ENCODE measurements at regions not wholly inside any gene's neighbourhood (a gene's known extent, or its start where the extent isn't known, plus 50 kb on each side); places are given as distances from the start of the nearest gene placed in this dataset.

- H3K27me3 Mint-ChIP-seq: no peaks in the 10 kb centered on the region
- H3K9me3 Mint-ChIP-seq: peaks cover 4% of the 10 kb centered on the region
- TF ChIP-seq CTCF (conservative IDR thresholded peaks at IDR 0.05): no peak
- H3K4me1 Mint-ChIP-seq (ENCODE audit: unreplicated experiment): peaks cover 11% of the 10 kb centered on the region
- no peak overlapping the region for H3K4me3 Mint-ChIP-seq
- H3K27ac Mint-ChIP-seq: no peak overlapping the region
- H3K36me3 Mint-ChIP-seq: no peaks in the 10 kb centered on the region
- no peak for DNase-seq (ENCODE audit: extremely low spot score, unreplicated experiment)
Observed at GRCh38 chr6:112432853-112433252, 85.7 kb downstream of the RFPL4B start.

- no peak for TF ChIP-seq CTCF (conservative IDR thresholded peaks at IDR 0.05)
- H3K36me3 Mint-ChIP-seq: no peaks in the 10 kb centered on the region
- no peak overlapping the region for H3K4me3 Mint-ChIP-seq
- H3K27me3 Mint-ChIP-seq: no peaks in the 10 kb centered on the region
- H3K27ac Mint-ChIP-seq: no peak overlapping the region
- DNase-seq (ENCODE audit: extremely low spot score, unreplicated experiment): no peak
- H3K9me3 Mint-ChIP-seq: peaks cover 1% of the 10 kb centered on the region
- H3K4me1 Mint-ChIP-seq (ENCODE audit: unreplicated experiment): peaks cover 13% of the 10 kb centered on the region
Observed at GRCh38 chr6:112433457-112433856, 86.3 kb downstream of the RFPL4B start.

- H3K27ac Mint-ChIP-seq: no peak overlapping the region
Observed at GRCh38 chr6:112434896-112435435, 87.8 kb downstream of the RFPL4B start.

GRCh38 chr6:112437058-112437457 is 89.9 kb downstream of the RFPL4B start:
- Mint-ChIP-seq H3K4me1 (ENCODE audit: unreplicated experiment) (peaks cover 19% of the 10 kb centered on the region), H3K27me3 (no peaks in the 10 kb centered on the region), H3K9me3 (no peaks in the 10 kb centered on the region), H3K27ac (no peak overlapping the region), H3K4me3 (no peak overlapping the region), H3K36me3 (no peaks in the 10 kb centered on the region)
- TF ChIP-seq CTCF (conservative IDR thresholded peaks at IDR 0.05): no peak
- no peak for DNase-seq (ENCODE audit: extremely low spot score, unreplicated experiment)

More at GRCh38 chr6:112434896-112435435, 87.8 kb downstream of the RFPL4B start:
- no peaks in the 10 kb centered on the region for H3K9me3 Mint-ChIP-seq
- no peaks in the 10 kb centered on the region for H3K27me3 Mint-ChIP-seq
- DNase-seq (ENCODE audit: extremely low spot score, unreplicated experiment): no peak
- TF ChIP-seq CTCF (conservative IDR thresholded peaks at IDR 0.05): no peak
- no peaks in the 10 kb centered on the region for H3K36me3 Mint-ChIP-seq
- no peak overlapping the region for H3K4me3 Mint-ChIP-seq
- H3K4me1 Mint-ChIP-seq (ENCODE audit: unreplicated experiment): peaks cover 19% of the 10 kb centered on the region

GRCh38 chr6:112439010-112439409 is 91.9 kb downstream of the RFPL4B start:
- H3K27me3 Mint-ChIP-seq: no peaks in the 10 kb centered on the region
- TF ChIP-seq CTCF (conservative IDR thresholded peaks at IDR 0.05): no peak
- DNase-seq (ENCODE audit: extremely low spot score, unreplicated experiment): no peak
- no peaks in the 10 kb centered on the region for H3K36me3 Mint-ChIP-seq
- H3K9me3 Mint-ChIP-seq: no peaks in the 10 kb centered on the region
- H3K4me3 Mint-ChIP-seq: no peak overlapping the region
- H3K27ac Mint-ChIP-seq: no peak overlapping the region
- H3K4me1 Mint-ChIP-seq (ENCODE audit: unreplicated experiment): peaks cover 26% of the 10 kb centered on the region

GRCh38 chr6:112439432-112439831 is 92.3 kb downstream of the RFPL4B start:
- Mint-ChIP-seq H3K36me3 (no peaks in the 10 kb centered on the region), H3K27ac (no peak overlapping the region), H3K27me3 (no peaks in the 10 kb centered on the region), H3K4me3 (no peak overlapping the region), H3K9me3 (no peaks in the 10 kb centered on the region), H3K4me1 (ENCODE audit: unreplicated experiment) (peaks cover 26% of the 10 kb centered on the region)
- TF ChIP-seq CTCF (conservative IDR thresholded peaks at IDR 0.05): no peak
- DNase-seq (ENCODE audit: extremely low spot score, unreplicated experiment): no peak
